CD14-positive monocyte (primary cell): ENCODE measurements at regions not wholly inside any gene's neighbourhood (a gene's known extent, or its start where the extent isn't known, plus 50 kb on each side); places are given as distances from the start of the nearest gene placed in this dataset.

Source experiments
- DNase-seq, 3 donors: peaks; one replicate each; pipeline ENCODE4 v3.0.0-alpha.2; 2011 to 2022
- H2AFZ ChIP-seq: 2 replicates; pipeline ENCODE4 v1.6.0; 2012; ENCODE audit warnings: mild to moderate bottlenecking, low read depth, low read length, inconsistent platforms; ENCODE audit not compliant: insufficient read depth, poor library complexity, severe bottlenecking
- H3K27ac ChIP-seq, 2 donors: 1 replicate in 1 of 2; 2 replicates in 1 of 2; pipeline ENCODE4 v1.5.1; 2012 to 2013; ENCODE audit warnings: low read length in 2 of 2, control low read depth in 1 of 2, inconsistent platforms in 1 of 2, low read depth in 1 of 2, mild to moderate bottlenecking in 1 of 2
- H3K27me3 ChIP-seq, 2 donors: one replicate each; pipeline versions ENCODE4 v1.6.0 to v1.6.1; 2011 to 2013; ENCODE audit warnings: low read length in 2 of 2; ENCODE audit not compliant: control insufficient read depth in 2 of 2, insufficient read depth in 2 of 2
- H3K36me3 ChIP-seq, 2 donors: replicated peaks in 1 of 2; 1 replicate in 1 of 2; 2 replicates in 1 of 2; pipeline versions ENCODE4 v1.5.1 to v1.6.1; 2012 to 2013; ENCODE audit warnings: low read length in 2 of 2, control low read depth in 1 of 2, inconsistent platforms in 1 of 2, mild to moderate bottlenecking in 1 of 2; ENCODE audit not compliant: insufficient read depth in 2 of 2, control insufficient read depth in 1 of 2
- H3K4me1 ChIP-seq, 2 donors: 1 replicate in 1 of 2; 2 replicates in 1 of 2; pipeline versions ENCODE4 v1.5.1 to v1.6.1; 2012 to 2013; ENCODE audit warnings: low read length in 2 of 2, control low read depth in 1 of 2, inconsistent platforms in 1 of 2, mild to moderate bottlenecking in 1 of 2, moderate library complexity in 1 of 2; ENCODE audit not compliant: insufficient read depth in 2 of 2, control insufficient read depth in 1 of 2
- H3K4me2 ChIP-seq: replicated peaks from 2 replicates; pipeline ENCODE3; 2012; ENCODE audit warnings: low read length, moderate library complexity, mild to moderate bottlenecking; ENCODE audit not compliant: poor library complexity, severe bottlenecking; ENCODE audit errors: extremely low read depth
- H3K4me3 ChIP-seq, 3 experiments: fragments of 200-600 bp in 1 of 3; sonication (generic) in 1 of 3; replicated peaks in 1 of 3; 1 replicate in 2 of 3; 2 replicates in 1 of 3; pipeline ENCODE4 v1.5.1; 2011 to 2013; ENCODE audit warnings: low read length in 3 of 3, mild to moderate bottlenecking in 3 of 3, control low read depth in 2 of 3, low read depth in 2 of 3, inconsistent platforms in 1 of 3, moderate library complexity in 1 of 3
- H3K79me2 ChIP-seq: 2 replicates; pipeline ENCODE4 v1.6.0; 2012; ENCODE audit warnings: mild to moderate bottlenecking, control low read depth, inconsistent platforms, low read length, moderate library complexity; ENCODE audit not compliant: insufficient read depth
- H3K9ac ChIP-seq: 2 replicates; pipeline ENCODE4 v1.6.0; 2017; ENCODE audit warnings: low read length, mild to moderate bottlenecking; ENCODE audit not compliant: insufficient read depth, poor library complexity, severe bottlenecking
- H3K9me3 ChIP-seq, 2 donors: replicated peaks in 1 of 2; 1 replicate in 1 of 2; 2 replicates in 1 of 2; pipeline versions ENCODE4 v1.5.1 to v1.6.1; 2012 to 2013; ENCODE audit warnings: low read length in 2 of 2, control low read depth in 1 of 2; ENCODE audit not compliant: control insufficient read depth in 1 of 2, insufficient read depth in 1 of 2
- H4K20me1 ChIP-seq: 2 replicates; pipeline ENCODE4 v1.6.0; 2012; ENCODE audit warnings: mild to moderate bottlenecking, low read length, control low read depth, moderate library complexity; ENCODE audit not compliant: insufficient read depth
- H3K27ac Mint-ChIP-seq, 7 donors: one replicate each; pipeline ENCODE4 v1.8.0; 2020; ENCODE audit warnings: mild to moderate bottlenecking in 7 of 7, mixed read lengths in 7 of 7, moderate library complexity in 6 of 7, inconsistent platforms in 2 of 7
- H3K27me3 Mint-ChIP-seq, 3 donors: one replicate each; pipeline ENCODE4 v1.8.0; 2021 to 2022; ENCODE audit warnings: low read depth in 3 of 3, mild to moderate bottlenecking in 3 of 3, mixed read lengths in 3 of 3, moderate library complexity in 3 of 3, inconsistent platforms in 1 of 3
- H3K36me3 Mint-ChIP-seq, 2 donors: one replicate each; pipeline ENCODE4 v1.8.0; 2020; ENCODE audit warnings: mixed read lengths in 2 of 2, inconsistent platforms in 1 of 2, mild to moderate bottlenecking in 1 of 2
- H3K4me1 Mint-ChIP-seq: one replicate; pipeline ENCODE4 v1.8.0; 2020; ENCODE audit warnings: mild to moderate bottlenecking, mixed read lengths
- H3K4me3 Mint-ChIP-seq, 2 donors: one replicate each; pipeline ENCODE4 v1.8.0; 2020; ENCODE audit warnings: mild to moderate bottlenecking in 2 of 2, mixed read lengths in 2 of 2, moderate library complexity in 1 of 2
- H3K9me3 Mint-ChIP-seq, 7 donors: one replicate each; pipeline ENCODE4 v1.8.0; 2020 to 2022; ENCODE audit warnings: mixed read lengths in 7 of 7, mild to moderate bottlenecking in 6 of 7, moderate library complexity in 6 of 7, inconsistent platforms in 2 of 7
- CTCF ChIP-seq: fragments of 200-600 bp; IDR thresholded peaks from one replicate; pipeline ENCODE4 v1.8.0; 2022; ENCODE audit warnings: antibody characterized with exemption, mild to moderate bottlenecking
- WGBS: methylation state at CpG from one replicate; pipeline ENCODE4 v1.1.5; 2013; ENCODE audit warnings: missing lambda C conversion rate; ENCODE audit not compliant: insufficient coverage; 5-methylcytosine and 5-hydroxymethylcytosine counted together
- intact Hi-C, 2 donors: fragments of 100-400 bp; cut with micrococcal nuclease; formaldehyde crosslinking; loops; one replicate each; pipeline versions ENCODE4 v1.15.0 to v1.15.1; 2023

- Histone ChIP-seq H3K27ac (no peak overlapping the region), H3K9me3 (peaks cover 0 to 8% of the 10 kb centered on the region in 2 donors), H3K9ac (no peak overlapping the region), H3K4me1 (peaks cover 38 to 47% of the 10 kb centered on the region in 2 donors), H3K4me2 (no peak overlapping the region), H3K4me3 (no peak overlapping the region), H4K20me1 (no peaks in the 10 kb centered on the region), H3K79me2 (no peaks in the 10 kb centered on the region), H2AFZ (no peak overlapping the region), H3K36me3 (no peaks in the 10 kb centered on the region), H3K27me3 (no peaks in the 10 kb centered on the region)
- 100% methylated on average over 1 of the region's 2 CpGs for WGBS
- Mint-ChIP-seq H3K27ac (no peak overlapping the region), H3K9me3 (peaks cover 13 to 25% (median 22%) of the 10 kb centered on the region in 7 donors), H3K4me3 (no peak overlapping the region), H3K4me1 (peaks cover 41% of the 10 kb centered on the region), H3K27me3 (peaks cover 0 to 4% (median 0%) of the 10 kb centered on the region in 3 donors), H3K36me3 (peaks cover 0 to 4% of the 10 kb centered on the region in 2 donors)
- no peak for TF ChIP-seq CTCF
- no peak for DNase-seq
- intact Hi-C loops: no loop called here
These were observed 84.3 kb upstream of the IFNGR1 start for GRCh38 chr6:137303441-137303840.

- peak overlapping the region in 3 of 7 donors; percentile 24 to 63 (median 54) for H3K27ac Mint-ChIP-seq
- H2AFZ ChIP-seq: no peak overlapping the region
- no peak overlapping the region for H3K27ac ChIP-seq
- no peaks in the 10 kb centered on the region for H4K20me1 ChIP-seq
- intact Hi-C loops: no loop called here
- no CpG with 5 or more reads among the region's 3 CpGs for WGBS
- peak overlapping the region in 1 of 3 experiments; percentile 14 for H3K4me3 ChIP-seq
- no peaks in the 10 kb centered on the region for H3K27me3 ChIP-seq
- H3K9me3 ChIP-seq: peaks cover 0 to 8% of the 10 kb centered on the region in 2 donors
- H3K4me1 Mint-ChIP-seq: peaks cover 45% of the 10 kb centered on the region
- peak overlapping the region in 1 of 2 donors; percentile 53 for H3K4me3 Mint-ChIP-seq
- no peaks in the 10 kb centered on the region for H3K36me3 Mint-ChIP-seq
- H3K4me2 ChIP-seq: peak overlapping the region; percentile 35
- no peaks in the 10 kb centered on the region for H3K79me2 ChIP-seq
- peaks cover 6 to 16% (median 12%) of the 10 kb centered on the region in 7 donors for H3K9me3 Mint-ChIP-seq
- TF ChIP-seq CTCF: no peak
- peaks cover 33 to 41% of the 10 kb centered on the region in 2 donors for H3K4me1 ChIP-seq
- peak; percentile 28 to 65 (median 59) for DNase-seq
- no peak overlapping the region for H3K9ac ChIP-seq
- H3K27me3 Mint-ChIP-seq: peaks cover 0 to 4% (median 1%) of the 10 kb centered on the region in 3 donors
- no peaks in the 10 kb centered on the region for H3K36me3 ChIP-seq
These were observed 80.5 kb upstream of the IFNGR1 start for GRCh38 chr6:137299681-137300080.
